ENCODE measurements at regions not wholly inside any gene's neighbourhood (a gene's known extent, or its start where the extent isn't known, plus 50 kb on each side); places are given as distances from the start of the nearest gene placed in this dataset.

GRCh38 chr2:207399301-207399700, 130.5 kb upstream of the CREB1 start:
- Histone ChIP-seq H3K9ac (no peak overlapping the region), H3F3A (replicated peaks; ENCODE audit: insufficient read depth) (peaks cover 16% of the 10 kb centered on the region), H2AFZ (ENCODE audit: low read depth) (no peak overlapping the region), H3K4me1 (ENCODE audit: control insufficient read depth in 1 of 2, insufficient read depth in 2 of 2, low read depth in 1 of 2, low read length in 1 of 2) (peaks cover 6 to 15% of the 10 kb centered on the region in 2 experiments; a peak in 3 of 4 replicates), H3K36me3 (replicated peaks in 1 of 2; ENCODE audit: control insufficient read depth in 1 of 2, insufficient read depth in 2 of 2, low read length in 1 of 2) (no peaks in the 10 kb centered on the region), H3K4me3 (ENCODE audit: low read depth in 2 of 2, low read length in 1 of 2) (no peak overlapping the region), H3K9me2 (no peaks in the 10 kb centered on the region), H4K20me1 (ENCODE audit: insufficient read depth) (no peaks in the 10 kb centered on the region), H3K4me2 (no peak overlapping the region), H3K27me3 (ENCODE audit: insufficient read depth) (no peaks in the 10 kb centered on the region), H3K27ac (ENCODE audit: low read depth in 2 of 2, low read length in 1 of 2) (no peak overlapping the region), H3K9me3 (no peaks in the 10 kb centered on the region), H3K79me2 (ENCODE audit: insufficient read depth) (no peaks in the 10 kb centered on the region)
- POLR2A ChIA-PET, result no interaction called here
- CTCF ChIA-PET, result interaction anchor here (0.6 kb wide), 2 partner anchors 39 to 55 kb away, joined by 3 read pairs; no protein-coding TSS in a partner anchor
- WGBS (ENCODE audit: low lambda C conversion rate), result 93% methylated on average over 2 of the region's 2 CpGs
- DNase-seq, result no peak
- TF ChIP-seq EP300 (IDR thresholded peaks at IDR 0.05; ENCODE audit: borderline replicate concordance in 1 of 2, low read depth in 1 of 2, low read length in 1 of 2), result no peak
- TF ChIP-seq, protein P1, sequence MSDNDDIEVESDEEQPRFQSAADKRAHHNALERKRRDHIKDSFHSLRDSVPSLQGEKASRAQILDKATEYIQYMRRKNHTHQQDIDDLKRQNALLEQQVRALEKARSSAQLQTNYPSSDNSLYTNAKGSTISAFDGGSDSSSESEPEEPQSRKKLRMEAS (IDR thresholded peaks at IDR 0.05; ENCODE audit: low read depth), result no peak
- TF ChIP-seq, protein P2, sequence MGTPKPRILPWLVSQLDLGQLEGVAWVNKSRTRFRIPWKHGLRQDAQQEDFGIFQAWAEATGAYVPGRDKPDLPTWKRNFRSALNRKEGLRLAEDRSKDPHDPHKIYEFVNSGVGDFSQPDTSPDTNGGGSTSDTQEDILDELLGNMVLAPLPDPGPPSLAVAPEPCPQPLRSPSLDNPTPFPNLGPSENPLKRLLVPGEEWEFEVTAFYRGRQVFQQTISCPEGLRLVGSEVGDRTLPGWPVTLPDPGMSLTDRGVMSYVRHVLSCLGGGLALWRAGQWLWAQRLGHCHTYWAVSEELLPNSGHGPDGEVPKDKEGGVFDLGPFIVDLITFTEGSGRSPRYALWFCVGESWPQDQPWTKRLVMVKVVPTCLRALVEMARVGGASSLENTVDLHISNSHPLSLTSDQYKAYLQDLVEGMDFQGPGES (IDR thresholded peaks at IDR 0.05; ENCODE audit: low read depth, low read length), result no peak
- TF ChIP-seq POLR2AphosphoS5 (IDR thresholded peaks at IDR 0.05; ENCODE audit: low read depth, low read length), result no peak
- TF ChIP-seq JUND (IDR thresholded peaks at IDR 0.05), result no peak
- TF ChIP-seq ELF1 (IDR thresholded peaks at IDR 0.05), result no peak
- no peak for TF ChIP-seq RFX5 (IDR thresholded peaks at IDR 0.05; ENCODE audit: low read length)
- no peak for TF ChIP-seq YY1 (IDR thresholded peaks at IDR 0.05; ENCODE audit: low read depth)
- no peak for TF ChIP-seq GATA2 (CRISPR knock-in tag; IDR thresholded peaks at IDR 0.05)
- TF ChIP-seq RAD21 (IDR thresholded peaks at IDR 0.05; ENCODE audit: low read length), result no peak
- TF ChIP-seq EZH2phosphoT487 (IDR thresholded peaks at IDR 0.05; ENCODE audit: borderline replicate concordance, low read depth), result no peak
- TF ChIP-seq FOXJ3 (CRISPR knock-in tag; IDR thresholded peaks at IDR 0.05), result no peak
- TF ChIP-seq TAF1 (IDR thresholded peaks at IDR 0.05; ENCODE audit: borderline replicate concordance, low read depth, low read length), result no peak
- TF ChIP-seq MEF2A (IDR thresholded peaks at IDR 0.05; ENCODE audit: borderline replicate concordance, low read depth), result no peak
- no peak for TF ChIP-seq MXI1 (IDR thresholded peaks at IDR 0.05; ENCODE audit: low read depth, low read length)
- TF ChIP-seq REST (IDR thresholded peaks at IDR 0.05; ENCODE audit: low read depth, low read length), result no peak
- no peak for TF ChIP-seq FOSL2 (IDR thresholded peaks at IDR 0.05; ENCODE audit: borderline replicate concordance, low read depth)
- no peak for TF ChIP-seq RCOR1 (IDR thresholded peaks at IDR 0.05; ENCODE audit: low read length)
